ENCODE measurements at regions not wholly inside any gene's neighbourhood (a gene's known extent, or its start where the extent isn't known, plus 50 kb on each side); places are given as distances from the start of the nearest gene placed in this dataset.

DNA sequence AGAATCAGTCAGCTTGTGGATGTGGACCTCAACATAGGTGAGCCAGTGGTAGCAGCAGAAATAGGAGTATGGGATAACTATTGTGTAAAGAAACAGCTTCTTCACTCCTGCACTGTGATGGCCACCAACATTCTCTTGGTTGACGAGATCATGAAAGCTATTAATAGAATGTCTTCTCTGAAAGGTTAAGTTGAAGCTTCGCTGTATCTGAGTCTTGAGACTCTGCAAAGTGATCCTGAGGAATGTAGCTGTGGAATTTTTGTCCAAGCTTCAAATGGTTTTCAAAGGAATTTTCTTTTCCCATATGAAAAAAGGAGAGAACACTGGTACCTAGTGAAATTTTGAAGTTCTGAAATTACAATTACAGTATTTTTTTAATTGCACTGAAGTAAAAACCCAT, 146.3 kb downstream of the GMNC start:
- H2BK20ac ChIP-seq (ENCODE audit: low read length): no peak overlapping the region
- no peak overlapping the region for H3K14ac ChIP-seq (ENCODE audit: insufficient read length)
- no peaks in the 10 kb centered on the region for H3K79me2 ChIP-seq (ENCODE audit: control insufficient read depth in 1 of 2, insufficient read depth in 2 of 2, low read length in 2 of 2)
- H3K36me3 ChIP-seq (ENCODE audit: control insufficient read depth in 2 of 4, insufficient read depth in 4 of 4, low read length in 3 of 4): no peaks in the 10 kb centered on the region
- H3K56ac ChIP-seq (replicated peaks; ENCODE audit: insufficient read length, low read depth, low read length): no peak overlapping the region
- H2AK5ac ChIP-seq (ENCODE audit: low read depth, low read length): no peak overlapping the region
- no peak overlapping the region for H3K18ac ChIP-seq (ENCODE audit: extremely low read depth, low read length)
- no peaks in the 10 kb centered on the region for H3K27me3 ChIP-seq (replicated peaks in 1 of 4; ENCODE audit: control insufficient read depth in 3 of 4, extremely low read depth in 1 of 4, insufficient read depth in 3 of 4, low read length in 3 of 4)
- H3K4me1 ChIP-seq (replicated peaks in 1 of 4; ENCODE audit: control insufficient read depth in 3 of 4, insufficient read depth in 4 of 4, low read length in 3 of 4): no peaks in the 10 kb centered on the region
- H3K4ac ChIP-seq (replicated peaks; ENCODE audit: insufficient read length, low read depth, low read length): no peak overlapping the region
- no peaks in the 10 kb centered on the region for H4K20me1 ChIP-seq (replicated peaks in 1 of 2; ENCODE audit: control insufficient read depth in 1 of 2, insufficient read depth in 2 of 2, low read length in 2 of 2)
- ChIA-PET POLR2A (ENCODE audit: partially characterized antibody) (no interaction called here), CTCF (ENCODE audit: partially characterized antibody) (interaction anchor here (0.7 to 4.2 kb wide), 3 partner anchors 17 to 334 kb away, joined by 3 to 43 read pairs (median 5); no protein-coding TSS in a partner anchor)
- H4K91ac ChIP-seq (replicated peaks; ENCODE audit: insufficient read length, low read length): no peak overlapping the region
- H4K5ac ChIP-seq (ENCODE audit: insufficient read length, low read depth, low read length): no peak overlapping the region
- no peak overlapping the region for H3K27ac ChIP-seq (ENCODE audit: low read depth, low read length)
- H2AFZ ChIP-seq (ENCODE audit: low read length): no peak overlapping the region
- H3K9ac ChIP-seq (replicated peaks in 1 of 4; ENCODE audit: extremely low read depth in 1 of 4, low read depth in 3 of 4, low read length in 3 of 4): no peak overlapping the region
- H3K23me2 ChIP-seq (ENCODE audit: low read depth, low read length): no peaks in the 10 kb centered on the region
- no peak overlapping the region for H2BK120ac ChIP-seq (replicated peaks; ENCODE audit: low read depth, low read length)
- no peak overlapping the region for H4K8ac ChIP-seq (ENCODE audit: extremely low read depth, insufficient read depth, low read length)
- no peak overlapping the region for H3K4me2 ChIP-seq (ENCODE audit: insufficient read depth in 1 of 2, low read depth in 2 of 2, low read length in 2 of 2)
- no peak overlapping the region for H2BK12ac ChIP-seq (ENCODE audit: low read depth, low read length)
- 87% methylated on average over 2 of the region's 2 CpGs; no CpG with 5 or more reads in 1 of the 2 experiments for WGBS, 2 experiments (ENCODE audit: extremely low coverage in 1 of 2, insufficient coverage in 1 of 2, insufficient read length in 1 of 2, insufficient replicate concordance in 2 of 2, low coverage in 1 of 2, low lambda C conversion rate in 2 of 2, missing lambda C conversion rate in 1 of 2)
- H3K9me3 ChIP-seq (ENCODE audit: insufficient read depth in 2 of 2, low read depth in 1 of 2, low read length in 1 of 2): no peaks in the 10 kb centered on the region
- no peak overlapping the region for H2BK5ac ChIP-seq (ENCODE audit: low read depth, low read length)
- H3K4me3 ChIP-seq (ENCODE audit: extremely low read depth in 1 of 4, insufficient read depth in 2 of 4, low read depth in 3 of 4, low read length in 4 of 4): no peak overlapping the region
- H3K23ac ChIP-seq (ENCODE audit: insufficient read length): no peak overlapping the region
- DNase-seq (ENCODE audit: low read depth in 1 of 2, low spot score in 2 of 2) (no peak), FAIRE-seq (no peak)
- no peak overlapping the region for H2BK15ac ChIP-seq (ENCODE audit: low read length)
- H3K79me1 ChIP-seq (ENCODE audit: low read depth, low read length): no peaks in the 10 kb centered on the region
- no peak for TF ChIP-seq CBX5 (IDR thresholded peaks at IDR 0.05; ENCODE audit: low read depth, low read length)
- no peak for TF ChIP-seq SIN3A (conservative IDR thresholded peaks at IDR 0.05 in 1 of 2, IDR thresholded peaks at IDR 0.05 in 1 of 2; ENCODE audit: low read depth in 1 of 2, low read length in 2 of 2)
- no peak for TF ChIP-seq JUND (IDR thresholded peaks at IDR 0.05; ENCODE audit: low read length)
- TF ChIP-seq, protein P1, sequence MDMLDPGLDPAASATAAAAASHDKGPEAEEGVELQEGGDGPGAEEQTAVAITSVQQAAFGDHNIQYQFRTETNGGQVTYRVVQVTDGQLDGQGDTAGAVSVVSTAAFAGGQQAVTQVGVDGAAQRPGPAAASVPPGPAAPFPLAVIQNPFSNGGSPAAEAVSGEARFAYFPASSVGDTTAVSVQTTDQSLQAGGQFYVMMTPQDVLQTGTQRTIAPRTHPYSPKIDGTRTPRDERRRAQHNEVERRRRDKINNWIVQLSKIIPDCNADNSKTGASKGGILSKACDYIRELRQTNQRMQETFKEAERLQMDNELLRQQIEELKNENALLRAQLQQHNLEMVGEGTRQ (IDR thresholded peaks at IDR 0.05; ENCODE audit: low read length): no peak
- no peak for TF ChIP-seq RNF2 (IDR thresholded peaks at IDR 0.05; ENCODE audit: borderline replicate concordance, low read depth, low read length, missing control alignments, poor library complexity, severe bottlenecking)

All from H1 (cell line).